ENCODE measurements at regions not wholly inside any gene's neighbourhood (a gene's known extent, or its start where the extent isn't known, plus 50 kb on each side); places are given as distances from the start of the nearest gene placed in this dataset.

- Histone ChIP-seq H3K4me1 (ENCODE audit: control insufficient read depth in 1 of 2, insufficient read depth in 2 of 2, low read length in 2 of 2) (no peaks in the 10 kb centered on the region), H3K27ac (ENCODE audit: low read depth, low read length) (no peak overlapping the region), H3K9ac (ENCODE audit: low read length) (no peak overlapping the region), H3K27me3 (ENCODE audit: insufficient read depth, low read length) (peaks cover 15% of the 10 kb centered on the region; the same call in 1 of the 2 replicates), H3K9me3 (ENCODE audit: control insufficient read depth in 1 of 2, insufficient read depth in 1 of 2, low read depth in 1 of 2, low read length in 2 of 2) (no peaks in the 10 kb centered on the region), H3K79me2 (ENCODE audit: insufficient read depth, low read length) (no peaks in the 10 kb centered on the region), H3K4me2 (ENCODE audit: low read length) (no peak overlapping the region), H2AFZ (ENCODE audit: low read depth, low read length, poor library complexity, severe bottlenecking) (no peak overlapping the region), H4K20me1 (ENCODE audit: insufficient read depth) (no peaks in the 10 kb centered on the region), H3K4me3 (replicated peaks in 1 of 2; ENCODE audit: low read depth in 1 of 2, low read length in 2 of 2) (no peak overlapping the region), H3K36me3 (ENCODE audit: control insufficient read depth in 1 of 2, insufficient read depth in 2 of 2, low read length in 2 of 2) (no peaks in the 10 kb centered on the region), H3K9me2 (ENCODE audit: insufficient read depth) (no peaks in the 10 kb centered on the region)
- no TSS peak for BruUV-seq (replicated peaks)
- ChIA-PET CTCF (no interaction called here), POLR2A (no interaction called here), RAD21 (ENCODE audit: low non-redundant PET in 1 of 2, low total read pairs in 2 of 2, uncharacterized antibody in 2 of 2, unreplicated experiment in 2 of 2) (no interaction called here)
- ATAC-seq (no peak), DNase-seq (ENCODE audit: low read depth, low spot score) (no peak)
- TF ChIP-seq ATF3 (IDR thresholded peaks at IDR 0.05) (no peak), SRF (IDR thresholded peaks at IDR 0.05; ENCODE audit: low read depth) (no peak), EGR1 (IDR thresholded peaks at IDR 0.05; ENCODE audit: low read depth) (no peak), SIN3A (IDR thresholded peaks at IDR 0.05; ENCODE audit: low read depth) (no peak), POLR2A (IDR thresholded peaks at IDR 0.05; ENCODE audit: borderline replicate concordance, extremely low read depth, insufficient read depth, insufficient read length) (no peak), ZFX (IDR thresholded peaks at IDR 0.05) (no peak), EZH2phosphoT487 (IDR thresholded peaks at IDR 0.05; ENCODE audit: borderline replicate concordance) (no peak), TCF7L2 (IDR thresholded peaks at IDR 0.05; ENCODE audit: borderline replicate concordance, extremely low read depth, insufficient read depth, insufficient read length) (no peak), SP1 (IDR thresholded peaks at IDR 0.05; ENCODE audit: low read depth) (no peak), CBX3 (IDR thresholded peaks at IDR 0.05; ENCODE audit: low read depth) (no peak), CTCF (IDR thresholded peaks at IDR 0.05 in 2 of 3, conservative IDR thresholded peaks at IDR 0.05 in 1 of 3; ENCODE audit: borderline replicate concordance in 1 of 3, insufficient read depth in 1 of 3, low read depth in 2 of 3, low read length in 2 of 3) (no peak), ZBTB33 (IDR thresholded peaks at IDR 0.05; ENCODE audit: extremely low read depth, insufficient replicate concordance, low read length) (no peak)
- intact Hi-C loops (cut with micrococcal nuclease): no loop called here
These were observed 188.3 kb upstream of the BLID start for GRCh38 chr11:122304306-122304705.

All from HCT116 (cell line).